ENCODE measurements at regions not wholly inside any gene's neighbourhood (a gene's known extent, or its start where the extent isn't known, plus 50 kb on each side); places are given as distances from the start of the nearest gene placed in this dataset.

DNA sequence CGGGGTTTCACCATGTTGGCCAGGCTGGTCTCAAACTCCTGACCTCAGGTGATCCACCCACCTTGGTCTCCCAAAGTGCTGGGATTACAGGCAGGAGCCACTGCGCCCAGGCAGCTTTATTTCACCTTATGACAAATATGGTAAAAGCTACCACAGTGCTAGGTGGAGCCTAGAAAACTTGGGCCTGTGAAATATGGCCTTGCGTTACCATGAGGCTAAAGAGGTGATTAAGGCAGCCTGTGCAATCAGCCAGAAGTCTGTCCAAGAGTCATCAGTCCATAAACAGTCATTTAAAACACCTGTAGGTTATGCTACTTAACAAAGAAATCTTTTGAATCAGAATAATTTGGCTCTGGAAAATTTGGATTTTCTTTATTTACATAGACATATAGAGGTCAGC is 114.8 kb upstream of the ANKH start:
- TF ChIP-seq CHCHD3 (CRISPR knock-in tag; IDR thresholded peaks at IDR 0.05) = no peak
- no peak for TF ChIP-seq RBM39 (optimal IDR thresholded peaks at IDR 0.05; ENCODE audit: low read depth, low read length)
- TF ChIP-seq TAF1 (IDR thresholded peaks at IDR 0.05; ENCODE audit: control insufficient read depth, extremely low read depth, insufficient read depth, low read length, severe bottlenecking) = no peak
- TF ChIP-seq, protein P1, sequence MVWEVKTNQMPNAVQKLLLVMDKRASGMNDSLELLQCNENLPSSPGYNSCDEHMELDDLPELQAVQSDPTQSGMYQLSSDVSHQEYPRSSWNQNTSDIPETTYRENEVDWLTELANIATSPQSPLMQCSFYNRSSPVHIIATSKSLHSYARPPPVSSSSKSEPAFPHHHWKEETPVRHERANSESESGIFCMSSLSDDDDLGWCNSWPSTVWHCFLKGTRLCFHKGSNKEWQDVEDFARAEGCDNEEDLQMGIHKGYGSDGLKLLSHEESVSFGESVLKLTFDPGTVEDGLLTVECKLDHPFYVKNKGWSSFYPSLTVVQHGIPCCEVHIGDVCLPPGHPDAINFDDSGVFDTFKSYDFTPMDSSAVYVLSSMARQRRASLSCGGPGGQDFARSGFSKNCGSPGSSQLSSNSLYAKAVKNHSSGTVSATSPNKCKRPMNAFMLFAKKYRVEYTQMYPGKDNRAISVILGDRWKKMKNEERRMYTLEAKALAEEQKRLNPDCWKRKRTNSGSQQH (CRISPR knock-in tag; IDR thresholded peaks at IDR 0.05) = no peak

Measured in K562 (cell line).